ENCODE measurements at regions not wholly inside any gene's neighbourhood (a gene's known extent, or its start where the extent isn't known, plus 50 kb on each side); places are given as distances from the start of the nearest gene placed in this dataset.
"Not testable (repeated sequence)": the region's sequence is repeated elsewhere in the genome, so short reads cannot be mapped to it uniquely, and the experiment has no call there.

DNA sequence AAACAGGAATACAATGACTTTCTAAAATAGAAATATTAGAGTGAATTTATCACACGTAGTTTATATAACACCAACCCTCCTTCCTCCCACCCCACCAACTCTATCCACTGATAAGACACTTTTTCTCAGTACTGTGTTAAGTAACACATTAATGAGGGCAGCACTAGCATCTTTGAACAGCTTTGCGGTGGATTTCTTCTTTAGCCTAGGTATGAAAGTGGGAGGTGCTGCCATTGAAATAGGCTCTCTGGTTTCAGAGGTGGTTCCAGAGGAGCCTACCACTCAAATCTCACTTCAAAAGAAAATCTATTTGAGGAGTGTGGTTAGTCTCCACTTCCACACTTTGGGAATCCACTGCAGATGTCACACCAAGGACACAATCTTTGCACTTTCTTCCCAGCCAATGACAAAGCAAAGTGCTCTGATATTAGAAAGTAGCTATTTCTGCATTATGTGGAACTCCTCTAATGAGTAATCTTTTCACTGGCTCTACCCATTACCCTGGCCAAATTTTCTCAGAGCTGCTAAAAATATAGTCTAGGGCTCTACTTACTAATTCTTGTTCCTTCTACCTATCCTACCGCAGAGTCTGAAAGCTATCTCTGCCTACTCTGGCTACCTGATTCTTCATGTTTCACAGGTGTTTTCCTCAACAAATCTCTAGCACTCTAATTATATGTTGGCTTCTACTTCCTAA lies 1667.8 kb downstream of the MRPL39 start:
- DNase-seq = no peak

DNA sequence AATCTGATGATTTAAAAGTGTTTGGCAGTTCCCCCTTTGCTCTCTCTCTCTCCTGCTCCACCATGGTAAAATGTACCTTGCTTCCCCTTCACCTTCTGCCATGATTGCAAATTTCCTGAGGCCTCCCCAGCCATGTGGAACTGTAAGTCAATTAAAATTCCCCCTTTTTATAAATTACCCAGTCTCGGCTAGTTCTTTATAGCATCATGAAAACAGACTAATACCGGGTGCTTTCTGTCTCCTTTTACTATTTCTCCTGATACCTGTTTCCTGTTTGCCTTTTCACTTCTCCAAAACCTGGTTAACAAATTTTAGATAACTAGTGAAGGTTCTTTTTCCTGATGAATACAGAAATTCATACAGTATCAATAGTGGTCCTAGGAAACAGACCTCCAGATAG lies 1670.3 kb downstream of the MRPL39 start:
- no peak for DNase-seq

DNA sequence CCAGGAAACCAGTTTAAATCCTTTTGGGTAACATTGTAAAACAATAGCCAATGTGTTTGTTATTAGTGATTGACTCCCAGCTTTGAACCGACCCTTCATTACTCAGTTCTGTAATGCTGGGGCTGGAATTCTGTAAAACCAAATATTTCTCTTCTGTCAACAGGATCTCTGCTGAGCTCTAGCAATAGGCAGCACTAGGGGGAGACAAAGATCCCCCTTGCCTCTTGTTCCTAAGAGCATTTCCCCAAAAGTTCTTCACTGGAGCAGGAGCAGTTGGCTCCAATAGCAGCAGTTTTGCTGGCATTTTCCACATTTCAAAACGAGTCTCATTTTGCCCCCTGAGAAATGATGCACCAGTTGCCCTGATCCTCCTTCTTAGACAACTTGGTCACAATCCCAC lies 1671.1 kb downstream of the MRPL39 start:
- no peak for DNase-seq

GRCh38 chr21:23930565-23930964 lies 1676.7 kb downstream of the MRPL39 start:
- no peak for DNase-seq

GRCh38 chr21:23926430-23926829 lies 1680.9 kb downstream of the MRPL39 start:
- not testable (repeated sequence) for DNase-seq

GRCh38 chr21:23921670-23922418 lies 1685.4 kb downstream of the MRPL39 start:
- DNase-seq = no peak

- no peak for DNase-seq
Observed at GRCh38 chr21:23900727-23901126, 1706.6 kb downstream of the MRPL39 start.

DNA sequence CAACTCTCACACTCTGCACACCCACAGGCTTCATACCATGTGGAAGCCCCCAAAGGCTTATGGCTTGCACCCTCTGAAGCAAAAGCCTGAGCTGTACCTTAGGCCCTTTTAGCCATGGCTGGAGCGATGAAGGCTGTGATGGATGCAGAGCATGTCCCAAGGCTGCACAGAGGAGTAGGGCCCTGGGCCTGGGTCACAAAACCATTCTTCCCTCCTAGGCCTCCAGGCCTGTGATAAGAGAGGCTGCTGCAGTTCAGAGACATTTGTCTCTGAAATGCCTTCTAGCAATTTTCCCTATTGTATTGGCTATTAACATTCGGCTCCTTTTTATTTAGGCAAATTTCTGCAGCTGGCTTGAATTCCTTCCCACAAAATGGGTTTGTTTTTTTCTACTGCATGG lies 1707.7 kb downstream of the MRPL39 start:
- DNase-seq = no peak

- DNase-seq = no peak
Observed at GRCh38 chr21:23890652-23891051, 1716.6 kb downstream of the MRPL39 start.

DNA sequence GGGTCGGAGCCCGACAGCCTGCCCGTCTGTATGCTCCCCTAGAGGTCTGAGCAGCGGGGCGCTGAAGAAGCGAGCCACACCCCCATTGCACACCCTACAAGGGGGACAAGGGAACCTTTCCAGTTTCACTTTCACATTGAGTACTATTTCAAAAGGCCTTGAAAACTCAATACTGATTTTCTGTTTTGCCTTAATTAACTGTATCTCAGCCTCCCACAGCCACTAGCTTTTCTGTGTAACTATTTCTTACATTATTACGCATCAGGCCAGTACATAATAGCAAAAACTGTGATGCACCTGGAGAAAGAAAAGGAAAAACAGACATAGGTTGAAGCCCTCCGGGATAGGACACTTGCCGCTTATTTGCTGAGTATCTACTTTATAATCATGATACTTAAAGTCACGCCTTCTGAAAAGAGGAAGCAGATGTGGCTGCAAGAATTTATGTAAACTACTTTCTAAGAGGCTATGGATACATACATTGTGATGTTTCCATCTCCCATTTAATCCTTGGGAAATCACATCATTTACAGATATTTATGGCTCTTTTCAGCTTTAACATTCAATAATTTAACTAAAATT lies 1719.5 kb downstream of the MRPL39 start:
- no peak for DNase-seq

GRCh38 chr21:23886828-23887724 lies 1720.2 kb downstream of the MRPL39 start:
- no peak for DNase-seq

DNA sequence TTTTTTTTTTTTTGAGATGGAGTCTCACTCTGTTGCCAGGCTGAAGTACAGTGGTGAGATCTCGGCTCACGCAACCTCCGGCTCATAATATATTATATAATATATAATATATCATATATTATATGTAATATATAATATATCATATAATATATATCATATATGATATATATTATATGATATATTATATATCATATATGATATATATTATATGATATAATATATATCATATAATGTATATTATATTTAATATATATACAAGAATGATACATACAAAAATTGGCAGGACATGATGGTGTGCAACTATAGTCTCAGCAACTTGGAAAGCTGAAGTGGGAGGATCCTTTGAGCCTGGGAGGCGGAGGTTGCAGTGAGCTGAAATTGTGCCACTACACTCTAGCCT lies 1725.5 kb downstream of the MRPL39 start:
- DNase-seq = no peak

DNA sequence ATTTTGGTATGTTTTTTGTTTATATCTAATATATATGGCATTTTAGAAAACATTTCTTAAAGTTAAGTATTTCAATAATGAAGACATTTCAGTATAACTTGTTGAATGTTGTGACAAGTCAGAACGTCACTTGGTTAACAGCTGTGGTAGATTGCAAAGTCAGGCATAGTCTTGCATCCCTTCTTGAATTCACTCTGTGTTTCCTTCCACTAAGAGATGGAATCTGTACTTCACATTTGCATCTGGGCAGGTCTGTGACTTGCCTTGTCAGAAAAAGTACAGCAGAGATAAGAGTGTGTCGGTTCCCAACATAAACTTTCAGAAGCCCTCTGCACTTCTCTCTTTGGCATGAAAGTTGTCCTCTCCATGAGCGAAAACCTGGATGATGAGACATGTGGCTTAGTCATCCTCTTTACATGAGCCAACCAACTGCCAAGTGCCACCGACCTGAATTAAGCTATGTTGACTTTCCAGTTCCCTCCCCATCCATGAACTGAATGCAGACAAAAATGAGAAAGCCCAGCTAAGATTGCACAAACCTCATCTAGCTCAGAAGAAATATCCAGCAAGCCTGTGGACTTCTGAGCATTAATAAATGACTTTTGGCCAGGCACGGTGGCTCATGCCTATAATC lies 1730.2 kb downstream of the MRPL39 start:
- DNase-seq = no peak

DNA sequence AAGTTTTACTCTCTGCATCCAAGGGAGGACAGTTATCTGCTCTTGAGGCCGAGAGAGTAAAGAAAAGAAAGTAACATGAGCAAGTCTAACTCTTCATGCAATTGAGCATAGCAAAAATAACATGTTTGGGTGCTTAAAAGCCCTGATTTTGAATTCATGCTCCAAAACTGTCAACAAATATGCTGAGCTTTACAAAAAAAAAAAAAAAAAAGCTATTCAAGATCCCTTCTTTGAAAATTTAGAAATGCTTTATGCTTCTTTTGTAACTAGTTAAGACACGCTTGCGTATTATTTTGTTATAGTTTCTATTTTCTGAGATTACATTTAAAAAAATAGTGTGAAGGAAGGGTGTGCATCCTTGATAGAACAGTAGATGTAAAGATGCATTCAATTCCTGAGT lies 1733.0 kb downstream of the MRPL39 start:
- DNase-seq = no peak

DNA sequence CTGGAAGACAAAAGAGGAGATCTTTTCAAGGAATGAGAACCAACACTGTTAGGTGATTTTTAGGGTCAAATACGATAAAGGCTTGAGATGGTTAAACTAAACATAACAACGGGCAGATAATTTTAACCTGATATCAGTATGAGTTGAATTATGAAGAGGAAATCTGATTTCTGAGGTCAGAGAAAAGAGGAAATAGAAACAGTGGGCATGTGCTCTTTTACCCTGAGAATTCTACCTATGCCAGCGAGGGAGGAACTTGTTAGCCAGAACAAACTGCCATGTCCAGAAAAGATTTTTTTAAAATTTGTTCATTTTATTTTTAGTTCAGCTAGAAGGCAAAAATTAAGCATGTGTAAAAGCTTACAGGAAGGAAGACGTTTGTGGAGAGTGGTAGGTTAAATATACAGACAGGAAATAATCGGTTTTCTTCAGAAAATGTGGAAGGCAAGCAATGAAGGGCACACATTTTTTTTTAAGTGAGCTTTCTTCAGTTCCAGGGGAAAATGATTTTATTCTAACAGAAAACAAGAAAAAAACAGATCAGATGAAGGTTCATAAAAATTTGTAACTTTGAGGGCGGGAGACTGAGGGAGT lies 1745.3 kb downstream of the MRPL39 start:
- DNase-seq = no peak

DNA sequence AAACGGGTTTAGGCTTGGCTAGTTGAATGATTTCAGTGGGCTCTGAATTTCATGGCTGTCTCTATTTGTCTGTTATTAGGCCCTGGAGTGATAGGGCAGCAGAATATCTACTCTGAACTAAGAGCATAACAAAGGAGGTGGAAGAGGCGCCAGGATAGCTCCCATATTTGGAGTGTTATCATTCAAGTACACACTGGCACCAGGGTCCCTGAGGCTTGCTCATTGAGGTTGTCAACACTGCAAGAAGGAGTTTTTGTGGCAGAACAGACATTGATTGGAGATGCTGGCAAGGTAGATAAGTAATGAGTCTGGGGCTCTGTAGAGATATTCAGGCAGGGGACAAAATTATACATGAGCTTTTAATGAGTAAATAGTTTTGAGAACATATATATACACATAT lies 1748.4 kb downstream of the MRPL39 start:
- no peak for DNase-seq

GRCh38 chr21:23853796-23854379 lies 1753.4 kb downstream of the MRPL39 start:
- no peak for DNase-seq

- DNase-seq = no peak
Observed at GRCh38 chr21:23837564-23837963, 1769.7 kb downstream of the MRPL39 start.

GRCh38 chr21:23822760-23823159 lies 1784.5 kb downstream of the MRPL39 start:
- DNase-seq = no peak

GRCh38 chr21:23817337-23817736 lies 1789.9 kb downstream of the MRPL39 start:
- DNase-seq = no peak

- DNase-seq = no peak
Observed at GRCh38 chr21:23812485-23812884, 1794.8 kb downstream of the MRPL39 start.

DNA sequence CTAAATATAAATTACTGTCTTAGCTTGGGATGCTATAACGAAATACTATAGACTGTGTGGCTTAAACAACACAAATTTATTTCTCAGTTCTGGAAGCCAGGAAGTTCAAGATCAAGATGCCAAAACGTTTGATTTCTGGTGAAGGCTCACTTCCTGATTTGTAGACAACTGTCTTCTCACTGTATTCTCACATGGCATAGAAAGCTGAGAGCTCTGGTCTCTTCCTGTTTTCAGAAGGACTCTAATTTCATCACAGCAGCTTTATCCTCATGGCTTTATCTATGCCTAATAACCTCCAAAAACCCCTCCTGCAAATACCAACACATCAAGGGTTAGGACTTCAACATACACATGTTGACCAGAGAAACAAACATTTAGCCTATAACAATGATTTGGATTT lies 1795.5 kb downstream of the MRPL39 start:
- DNase-seq = no peak

Measured in 8988T (cell line).